MCF 10A (cell line): ENCODE measurements at regions not wholly inside any gene's neighbourhood (a gene's known extent, or its start where the extent isn't known, plus 50 kb on each side); places are given as distances from the start of the nearest gene placed in this dataset.

Experiments used
- BruUV-seq: library from RNA; stranded (reverse); fragments of 400-500 nt; replicated peaks from 2 replicates; lab custom pipeline; 2021; lab: Mats Ljungman, UMichigan
- CTCF ChIA-PET: fragments of 300-600 bp; sonication (Branson Sonifier 250); formaldehyde crosslinking; extraction: SDS; loops from one replicate; lab custom pipeline; 2021; ENCODE audit warnings: antibody characterized with exemption, inconsistent platforms; lab: Yijun Ruan, JAX
- POLR2A ChIA-PET: fragments of 300-600, 350-650 bp; sonication (Branson Sonifier 250); formaldehyde crosslinking; extraction: SDS; loops from one replicate; lab custom pipeline; 2020; ENCODE audit warnings: antibody characterized with exemption, inconsistent platforms; lab: Yijun Ruan, JAX
- DNase-seq: peaks from one replicate; pipeline ENCODE4 v3.0.0-alpha.2; 2018; ENCODE audit not compliant: unreplicated experiment
- H3K27ac Mint-ChIP-seq: one replicate; pipeline ENCODE4 v1.8.0; 2022; ENCODE audit warnings: mild to moderate bottlenecking, low read depth, mixed read lengths; ENCODE audit not compliant: unreplicated experiment
- H3K27me3 Mint-ChIP-seq: one replicate; pipeline ENCODE4 v1.8.0; 2022; ENCODE audit warnings: mixed read lengths; ENCODE audit not compliant: insufficient read depth, unreplicated experiment
- H3K36me3 Mint-ChIP-seq: one replicate; pipeline ENCODE4 v1.8.0; 2022; ENCODE audit warnings: mild to moderate bottlenecking, moderate library complexity, mixed read lengths; ENCODE audit not compliant: insufficient read depth, unreplicated experiment
- H3K4me1 Mint-ChIP-seq: one replicate; pipeline ENCODE4 v1.8.0; 2022; ENCODE audit warnings: mixed read lengths; ENCODE audit not compliant: insufficient read depth, unreplicated experiment
- H3K4me3 Mint-ChIP-seq: one replicate; pipeline ENCODE4 v1.8.0; 2022; ENCODE audit warnings: mild to moderate bottlenecking, moderate library complexity, mixed read lengths; ENCODE audit not compliant: unreplicated experiment
- H3K9me3 Mint-ChIP-seq: one replicate; pipeline ENCODE4 v1.8.0; 2022; ENCODE audit warnings: mixed read lengths; ENCODE audit not compliant: unreplicated experiment
- intact Hi-C: fragments of 100-400 bp; cut with micrococcal nuclease; formaldehyde crosslinking; loops from 2 replicates; pipeline ENCODE4 v1.14.1; 2022
- TF ChIP-seq, protein P1 (sequence below): fragments of 200-600 bp; IDR thresholded peaks from one replicate; pipeline ENCODE4 v1.8.0; 2022; ENCODE audit warnings: antibody characterized with exemption, mild to moderate bottlenecking; ENCODE audit not compliant: unreplicated experiment

GRCh38 chr1:18568489-18568888 lies 62.2 kb upstream of the PAX7 start:
- no peaks in the 10 kb centered on the region for H3K9me3 Mint-ChIP-seq
- POLR2A ChIA-PET: no interaction called here
- intact Hi-C loops: no loop called here
- no TSS peak for BruUV-seq
- H3K27ac Mint-ChIP-seq: no peak overlapping the region
- CTCF ChIA-PET: interaction anchor here (1.6 kb wide), 1 partner anchor 29 kb away, joined by 10 read pairs; no protein-coding TSS in a partner anchor
- no peaks in the 10 kb centered on the region for H3K36me3 Mint-ChIP-seq
- H3K27me3 Mint-ChIP-seq: peaks cover 72% of the 10 kb centered on the region
- H3K4me1 Mint-ChIP-seq: no peaks in the 10 kb centered on the region
- TF ChIP-seq, protein P1, sequence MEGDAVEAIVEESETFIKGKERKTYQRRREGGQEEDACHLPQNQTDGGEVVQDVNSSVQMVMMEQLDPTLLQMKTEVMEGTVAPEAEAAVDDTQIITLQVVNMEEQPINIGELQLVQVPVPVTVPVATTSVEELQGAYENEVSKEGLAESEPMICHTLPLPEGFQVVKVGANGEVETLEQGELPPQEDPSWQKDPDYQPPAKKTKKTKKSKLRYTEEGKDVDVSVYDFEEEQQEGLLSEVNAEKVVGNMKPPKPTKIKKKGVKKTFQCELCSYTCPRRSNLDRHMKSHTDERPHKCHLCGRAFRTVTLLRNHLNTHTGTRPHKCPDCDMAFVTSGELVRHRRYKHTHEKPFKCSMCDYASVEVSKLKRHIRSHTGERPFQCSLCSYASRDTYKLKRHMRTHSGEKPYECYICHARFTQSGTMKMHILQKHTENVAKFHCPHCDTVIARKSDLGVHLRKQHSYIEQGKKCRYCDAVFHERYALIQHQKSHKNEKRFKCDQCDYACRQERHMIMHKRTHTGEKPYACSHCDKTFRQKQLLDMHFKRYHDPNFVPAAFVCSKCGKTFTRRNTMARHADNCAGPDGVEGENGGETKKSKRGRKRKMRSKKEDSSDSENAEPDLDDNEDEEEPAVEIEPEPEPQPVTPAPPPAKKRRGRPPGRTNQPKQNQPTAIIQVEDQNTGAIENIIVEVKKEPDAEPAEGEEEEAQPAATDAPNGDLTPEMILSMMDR: no peak
- H3K4me3 Mint-ChIP-seq: no peak overlapping the region
- DNase-seq: no peak

- TF ChIP-seq, protein P1: no peak
- no peaks in the 10 kb centered on the region for H3K36me3 Mint-ChIP-seq
- no peak overlapping the region for H3K4me3 Mint-ChIP-seq
- intact Hi-C loops: no loop called here
- CTCF ChIA-PET: interaction anchor here (1.0 kb wide), 1 partner anchor 13 kb away, joined by 5 read pairs; no protein-coding TSS in a partner anchor
- no peak overlapping the region for H3K27ac Mint-ChIP-seq
- no peak for DNase-seq
- POLR2A ChIA-PET: no interaction called here
- H3K9me3 Mint-ChIP-seq: no peaks in the 10 kb centered on the region
- H3K27me3 Mint-ChIP-seq: peaks cover 68% of the 10 kb centered on the region
- no peaks in the 10 kb centered on the region for H3K4me1 Mint-ChIP-seq
- BruUV-seq: no TSS peak
Observed at GRCh38 chr1:18569251-18569650, 61.4 kb upstream of the PAX7 start.

- CTCF ChIA-PET: interaction anchor here (0.9 to 1.1 kb wide), 3 partner anchors 11 to 638 kb away, joined by 3 to 5 read pairs (median 3); no protein-coding TSS in a partner anchor
- Mint-ChIP-seq H3K9me3 (no peaks in the 10 kb centered on the region), H3K36me3 (no peaks in the 10 kb centered on the region), H3K4me3 (no peak overlapping the region), H3K4me1 (no peaks in the 10 kb centered on the region), H3K27me3 (peaks cover 62% of the 10 kb centered on the region), H3K27ac (no peak overlapping the region)
- TF ChIP-seq, protein P1: no peak
- POLR2A ChIA-PET: no interaction called here
- no TSS peak for BruUV-seq
- intact Hi-C loops: no loop called here
- no peak for DNase-seq
Observed at GRCh38 chr1:18569811-18570545, 60.7 kb upstream of the PAX7 start.

GRCh38 chr1:18571275-18571674 lies 59.4 kb upstream of the PAX7 start:
- Mint-ChIP-seq H3K27me3 (peaks cover 49% of the 10 kb centered on the region), H3K9me3 (no peaks in the 10 kb centered on the region), H3K4me3 (no peak overlapping the region), H3K27ac (no peak overlapping the region), H3K4me1 (no peaks in the 10 kb centered on the region), H3K36me3 (no peaks in the 10 kb centered on the region)
- CTCF ChIA-PET: interaction anchor here (0.9 to 2.0 kb wide), 3 partner anchors 11 to 639 kb away, joined by 3 to 13 read pairs (median 3); no protein-coding TSS in a partner anchor
- BruUV-seq: no TSS peak
- intact Hi-C loops: no loop called here
- DNase-seq: no peak
- TF ChIP-seq, protein P1: no peak
- POLR2A ChIA-PET: no interaction called here
